ENCODE measurements at regions not wholly inside any gene's neighbourhood (a gene's known extent, or its start where the extent isn't known, plus 50 kb on each side); places are given as distances from the start of the nearest gene placed in this dataset.

DNA sequence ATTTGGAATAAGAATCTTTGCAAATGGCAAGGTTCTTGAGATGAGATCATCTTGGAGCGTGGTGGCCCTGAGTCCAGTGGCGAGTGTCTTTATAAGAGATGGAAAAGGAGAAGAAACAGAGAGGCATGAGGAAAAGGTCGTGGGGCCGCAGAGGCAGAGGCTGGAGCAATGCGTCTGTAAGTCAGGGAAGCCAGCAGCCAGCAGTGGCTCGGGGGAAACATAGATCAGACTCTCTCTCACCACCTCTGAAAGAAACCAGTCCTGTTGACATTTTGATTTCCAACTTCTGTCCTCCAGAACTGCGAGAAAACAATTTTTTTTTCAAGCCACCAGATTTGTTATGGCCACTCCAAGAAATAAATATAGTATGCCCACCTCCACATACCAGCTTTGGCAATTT lies 226.6 kb downstream of the TFAP2C start:
- Histone ChIP-seq H3K27ac (ENCODE audit: low read depth, low read length) (no peak overlapping the region), H3K27me3 (ENCODE audit: control insufficient read depth, low read length) (peaks cover 2% of the 10 kb centered on the region; the same call in 1 of the 2 replicates), H3K9me3 (ENCODE audit: control insufficient read depth, insufficient read depth, low read length) (no peaks in the 10 kb centered on the region), H3K79me2 (ENCODE audit: control insufficient read depth, low read length) (no peaks in the 10 kb centered on the region), H4K20me1 (ENCODE audit: control insufficient read depth, insufficient read depth, low read depth, low read length) (no peaks in the 10 kb centered on the region), H3K9me2 (replicated peaks; ENCODE audit: control insufficient read depth, low read length) (no peaks in the 10 kb centered on the region), H3K4me2 (ENCODE audit: low read length) (no peak overlapping the region), H3F3A (ENCODE audit: control insufficient read depth, insufficient read depth) (no peaks in the 10 kb centered on the region), H3K4me1 (ENCODE audit: control insufficient read depth, low read length) (no peaks in the 10 kb centered on the region), H3K36me3 (ENCODE audit: control insufficient read depth, low read length) (no peaks in the 10 kb centered on the region), H3K4me3 (ENCODE audit: low read length) (no peak overlapping the region)
- no peak for TF ChIP-seq CTCF (IDR thresholded peaks at IDR 0.05; ENCODE audit: low read depth, low read length, poor library complexity, severe bottlenecking)
- TF ChIP-seq EZH2phosphoT487 (IDR thresholded peaks at IDR 0.05; ENCODE audit: borderline replicate concordance, low read length): no peak

DNA sequence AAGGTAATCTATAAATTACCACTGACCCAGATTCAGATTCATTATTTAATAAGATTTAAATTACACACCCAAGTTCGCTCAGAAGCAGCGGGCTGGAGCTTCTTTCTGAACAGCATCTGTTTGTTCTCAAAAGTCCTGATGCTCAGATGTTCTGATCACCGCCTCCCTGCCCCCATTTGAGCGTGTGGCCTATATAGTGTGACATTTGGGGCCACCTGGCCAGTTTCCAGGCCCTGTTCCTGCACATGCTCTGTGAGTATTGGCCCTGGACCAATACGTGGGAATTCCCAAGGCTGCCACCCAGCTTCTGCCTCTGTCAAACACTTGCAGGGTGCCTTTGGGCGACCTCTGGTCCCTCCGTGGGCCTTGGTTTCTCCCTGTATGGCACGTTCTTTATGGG lies 228.8 kb downstream of the TFAP2C start:
- H3K27me3 ChIP-seq (ENCODE audit: control insufficient read depth, low read length): peaks cover 2% of the 10 kb centered on the region; the same call in 1 of the 2 replicates
- no peak overlapping the region for H3K4me3 ChIP-seq (ENCODE audit: low read length)
- no peaks in the 10 kb centered on the region for H3K4me1 ChIP-seq (ENCODE audit: control insufficient read depth, low read length)
- H4K20me1 ChIP-seq (ENCODE audit: control insufficient read depth, insufficient read depth, low read depth, low read length): no peaks in the 10 kb centered on the region
- no peaks in the 10 kb centered on the region for H3K9me3 ChIP-seq (ENCODE audit: control insufficient read depth, insufficient read depth, low read length)
- no peaks in the 10 kb centered on the region for H3K36me3 ChIP-seq (ENCODE audit: control insufficient read depth, low read length)
- no peaks in the 10 kb centered on the region for H3K9me2 ChIP-seq (replicated peaks; ENCODE audit: control insufficient read depth, low read length)
- no peak overlapping the region for H3K4me2 ChIP-seq (ENCODE audit: low read length)
- no peak for TF ChIP-seq EZH2phosphoT487 (IDR thresholded peaks at IDR 0.05; ENCODE audit: borderline replicate concordance, low read length)
- TF ChIP-seq CTCF (IDR thresholded peaks at IDR 0.05; ENCODE audit: low read depth, low read length, poor library complexity, severe bottlenecking): no peak
- no peaks in the 10 kb centered on the region for H3K79me2 ChIP-seq (ENCODE audit: control insufficient read depth, low read length)
- no peaks in the 10 kb centered on the region for H3F3A ChIP-seq (ENCODE audit: control insufficient read depth, insufficient read depth)
- H3K27ac ChIP-seq (ENCODE audit: low read depth, low read length): no peak overlapping the region

GRCh38 chr20:56859039-56859800 lies 230.1 kb downstream of the TFAP2C start:
- no peaks in the 10 kb centered on the region for H3K9me2 ChIP-seq (replicated peaks; ENCODE audit: control insufficient read depth, low read length)
- no peaks in the 10 kb centered on the region for H3K4me1 ChIP-seq (ENCODE audit: control insufficient read depth, low read length)
- no peak for TF ChIP-seq EZH2phosphoT487 (IDR thresholded peaks at IDR 0.05; ENCODE audit: borderline replicate concordance, low read length)
- TF ChIP-seq CTCF (IDR thresholded peaks at IDR 0.05; ENCODE audit: low read depth, low read length, poor library complexity, severe bottlenecking): no peak
- no peak overlapping the region for H3K27ac ChIP-seq (ENCODE audit: low read depth, low read length)
- H4K20me1 ChIP-seq (ENCODE audit: control insufficient read depth, insufficient read depth, low read depth, low read length): no peaks in the 10 kb centered on the region
- H3K9me3 ChIP-seq (ENCODE audit: control insufficient read depth, insufficient read depth, low read length): no peaks in the 10 kb centered on the region
- H3K27me3 ChIP-seq (ENCODE audit: control insufficient read depth, low read length): peaks cover 2% of the 10 kb centered on the region; the same call in 1 of the 2 replicates
- H3K4me3 ChIP-seq (ENCODE audit: low read length): no peak overlapping the region
- no peaks in the 10 kb centered on the region for H3K36me3 ChIP-seq (ENCODE audit: control insufficient read depth, low read length)
- no peaks in the 10 kb centered on the region for H3K79me2 ChIP-seq (ENCODE audit: control insufficient read depth, low read length)
- no peak overlapping the region for H3K4me2 ChIP-seq (ENCODE audit: low read length)
- no peaks in the 10 kb centered on the region for H3F3A ChIP-seq (ENCODE audit: control insufficient read depth, insufficient read depth)
